GOT3 (cell line): ENCODE measurements at regions not wholly inside any gene's neighbourhood (a gene's known extent, or its start where the extent isn't known, plus 50 kb on each side); places are given as distances from the start of the nearest gene placed in this dataset.

ENCODE experiments used
- DNase-seq: peaks from one replicate; lab custom pipeline; 2025; ENCODE audit warnings: mixed read lengths; lab: John Stamatoyannopoulos, UW

GRCh38 chr2:176813156-176813555, 399.4 kb upstream of the HNRNPA3 start:
- DNase-seq = no peak

DNA sequence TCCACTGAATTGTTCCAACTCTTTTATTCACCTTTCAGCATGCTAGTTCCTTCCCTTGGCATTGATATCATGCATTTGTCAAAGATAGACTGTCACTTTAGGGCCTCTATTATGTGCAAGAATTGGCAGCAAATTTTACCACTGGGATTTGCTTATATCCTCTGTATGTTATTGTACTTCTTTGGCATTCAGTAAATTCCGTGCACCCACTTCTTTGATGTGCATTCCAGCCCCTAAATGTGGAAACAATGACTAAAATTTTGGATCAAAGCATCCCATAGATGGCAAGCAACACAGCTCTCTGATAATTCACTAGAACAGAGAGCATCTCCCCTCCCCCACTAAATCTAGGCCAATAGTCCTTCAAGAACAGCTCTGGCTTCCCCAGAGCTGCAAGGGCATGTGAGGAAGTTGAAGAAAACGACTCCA, 399.0 kb upstream of the HNRNPA3 start:
- no peak for DNase-seq

GRCh38 chr2:176814274-176814673, 398.3 kb upstream of the HNRNPA3 start:
- DNase-seq = no peak

DNA sequence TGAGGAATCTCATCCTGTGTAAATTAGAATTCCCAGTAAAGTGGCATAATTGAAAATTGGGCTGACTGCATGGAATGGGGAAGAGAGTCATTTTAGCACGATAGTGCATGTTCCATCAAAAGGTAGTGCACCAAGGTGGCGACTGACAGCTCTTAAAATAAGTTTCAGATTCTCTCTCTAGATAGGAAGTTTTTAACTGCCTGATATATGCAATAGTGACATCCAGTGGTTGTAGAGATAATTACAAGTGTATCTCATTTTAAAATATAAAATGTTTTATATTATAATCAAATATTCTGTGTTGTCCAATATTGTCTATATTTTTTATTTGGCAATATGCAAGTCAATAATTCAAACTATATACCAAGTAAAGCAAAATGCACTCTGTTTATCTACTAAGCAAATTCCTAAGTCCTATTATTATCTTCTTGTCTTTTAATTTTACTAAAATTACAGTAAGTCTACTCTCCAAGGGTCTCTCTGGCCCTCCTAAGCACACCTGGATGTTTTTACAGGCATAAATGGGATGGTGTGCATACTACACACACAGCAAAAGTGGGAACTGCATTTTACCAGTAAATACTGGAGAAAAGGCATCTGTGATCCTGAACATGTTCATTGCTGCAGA, 397.7 kb upstream of the HNRNPA3 start:
- no peak for DNase-seq

DNA sequence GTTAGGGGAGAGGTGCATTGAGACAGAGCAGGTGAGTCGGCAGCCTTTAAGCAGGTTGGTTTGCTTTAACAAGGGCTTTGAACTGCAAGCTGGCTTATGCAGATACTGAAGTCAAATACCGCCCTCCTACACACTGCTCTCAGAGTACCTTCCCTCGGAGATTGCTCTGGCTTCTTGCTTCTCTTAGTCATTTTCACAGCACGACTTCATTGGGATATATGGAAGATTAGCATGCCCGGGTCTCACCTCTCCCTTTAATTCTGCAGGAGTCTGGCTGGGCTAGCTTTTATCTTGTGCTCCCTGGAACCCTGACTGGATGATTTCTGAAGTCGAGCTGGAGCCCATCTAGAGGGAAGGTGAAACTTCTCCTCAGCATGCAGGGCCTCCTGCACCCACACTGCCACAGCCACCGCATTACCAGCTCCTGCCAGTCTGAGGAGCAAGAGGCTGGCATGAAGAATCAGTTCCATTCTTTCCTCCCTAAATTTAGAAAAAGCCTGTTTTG, 395.5 kb upstream of the HNRNPA3 start:
- no peak for DNase-seq

DNA sequence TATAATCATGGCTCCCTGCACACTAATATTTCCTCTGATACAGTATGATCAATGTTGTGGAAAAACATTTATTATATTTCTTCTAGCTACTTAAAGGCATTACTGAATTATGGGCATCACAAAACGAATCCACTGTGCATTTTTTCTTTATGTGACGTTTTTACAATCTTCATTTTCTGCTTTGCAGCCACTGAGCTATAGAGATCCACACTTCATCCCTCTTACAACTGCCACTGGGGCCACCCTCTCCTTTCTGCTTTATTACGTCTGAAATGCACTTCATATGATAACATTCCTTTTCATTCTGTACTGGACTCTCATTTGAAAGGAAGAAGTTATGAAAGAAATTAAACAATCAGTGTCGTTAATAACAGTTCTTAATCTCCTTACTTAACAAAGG, 394.5 kb upstream of the HNRNPA3 start:
- no peak for DNase-seq

GRCh38 chr2:176818617-176819016, 394.0 kb upstream of the HNRNPA3 start:
- DNase-seq = no peak

- no peak for DNase-seq
Observed at GRCh38 chr2:176819306-176819705, 393.3 kb upstream of the HNRNPA3 start.

DNA sequence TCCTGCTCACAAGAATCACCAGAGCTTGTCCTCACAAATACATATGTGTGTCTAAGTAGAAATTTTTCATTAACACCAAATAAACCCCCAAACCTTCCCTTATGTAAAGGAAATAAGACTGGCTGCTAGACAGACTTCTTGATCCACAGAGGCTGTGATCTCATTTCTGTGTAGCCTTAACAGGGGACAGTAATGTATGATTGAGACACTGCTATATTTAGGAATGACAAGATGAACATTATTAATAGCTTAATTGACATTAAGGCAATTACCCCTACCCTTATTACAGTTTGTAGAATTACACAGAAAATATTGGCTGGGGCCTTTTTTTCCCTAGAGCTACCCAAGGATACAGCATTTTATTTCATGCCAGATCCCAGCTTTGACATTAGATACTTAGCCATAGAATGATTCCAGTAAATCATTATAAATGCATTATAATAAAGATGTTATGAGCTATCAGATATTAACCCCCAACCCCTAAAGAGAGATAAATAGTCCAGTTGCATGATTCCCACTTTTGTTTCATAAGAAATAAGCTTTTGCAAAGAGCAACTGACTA, 392.1 kb upstream of the HNRNPA3 start:
- DNase-seq = no peak

DNA sequence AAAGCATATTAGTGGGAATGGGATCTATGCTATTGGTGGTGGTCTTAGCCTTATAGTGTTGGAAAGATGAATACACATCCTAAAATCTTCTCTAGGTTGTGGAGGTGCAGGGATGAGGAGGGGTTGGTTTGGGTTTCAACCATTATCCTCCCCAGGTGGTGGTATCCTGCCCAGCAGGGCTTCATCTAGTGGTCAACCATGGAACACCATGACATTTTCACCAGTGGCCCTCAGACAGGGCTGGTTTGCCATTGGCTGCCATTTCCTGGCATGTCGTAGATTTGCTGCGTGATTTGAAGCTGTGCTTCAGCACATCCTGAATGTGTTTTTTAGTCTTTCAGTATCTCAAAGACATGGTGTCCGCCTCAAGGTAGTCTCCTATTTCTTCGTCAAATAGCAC, 391.2 kb upstream of the HNRNPA3 start:
- no peak for DNase-seq

GRCh38 chr2:176822060-176822459, 390.5 kb upstream of the HNRNPA3 start:
- no peak for DNase-seq

- no peak for DNase-seq
Observed at GRCh38 chr2:176826356-176826755, 386.2 kb upstream of the HNRNPA3 start.

DNA sequence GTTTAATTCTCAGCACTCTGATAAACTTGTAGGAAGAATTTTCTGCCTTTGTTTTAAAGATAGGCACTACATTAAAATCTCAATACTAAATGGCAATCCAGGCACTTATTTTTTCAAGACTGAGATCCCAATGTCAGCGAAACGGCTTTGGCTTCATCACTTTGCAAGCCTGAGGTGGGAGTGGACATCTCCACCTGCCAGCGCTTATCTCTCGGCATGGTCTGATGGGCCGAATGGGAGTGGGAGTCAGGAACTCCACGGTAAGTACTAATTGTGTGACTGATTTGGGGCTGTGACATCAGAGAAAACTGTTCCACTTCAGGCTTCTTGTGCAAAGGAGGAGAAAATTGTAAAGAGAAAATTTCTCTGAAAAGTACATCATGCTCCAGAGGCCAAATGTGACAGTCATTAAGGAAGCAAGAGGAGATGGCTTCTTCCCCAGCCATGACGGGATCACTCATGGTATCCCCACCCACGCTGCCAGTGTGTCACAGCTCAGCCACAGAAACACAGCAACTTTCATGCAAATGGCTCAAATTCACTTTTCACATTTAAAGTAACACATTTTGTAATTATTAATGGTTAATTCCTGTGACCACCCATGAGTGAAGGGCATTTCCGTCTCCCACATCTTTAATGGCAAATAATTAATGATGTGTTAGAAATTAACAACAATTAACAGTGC, 385.5 kb upstream of the HNRNPA3 start:
- no peak for DNase-seq

- no peak for DNase-seq
Observed at GRCh38 chr2:176830362-176830761, 382.2 kb upstream of the HNRNPA3 start.

GRCh38 chr2:176832086-176832485, 380.5 kb upstream of the HNRNPA3 start:
- DNase-seq = no peak

DNA sequence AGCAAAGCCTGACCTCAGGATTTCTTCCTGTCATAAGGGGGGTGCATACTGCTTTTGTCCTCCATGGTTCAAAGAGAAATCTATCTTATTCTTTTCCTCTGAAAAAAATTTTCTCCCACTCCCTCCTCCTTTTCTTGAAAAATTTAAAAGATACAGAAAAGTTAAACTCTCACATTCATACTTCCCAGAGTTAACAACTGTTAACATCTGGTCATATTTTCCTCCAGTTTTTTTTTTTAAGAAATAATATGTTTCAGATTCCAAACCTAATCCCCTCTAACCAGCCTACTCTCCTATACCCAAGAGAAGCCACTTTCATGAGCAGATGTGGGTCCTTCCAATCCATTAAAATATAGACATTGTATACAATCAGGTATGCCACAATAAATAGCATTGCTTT, 378.9 kb upstream of the HNRNPA3 start:
- DNase-seq = no peak

DNA sequence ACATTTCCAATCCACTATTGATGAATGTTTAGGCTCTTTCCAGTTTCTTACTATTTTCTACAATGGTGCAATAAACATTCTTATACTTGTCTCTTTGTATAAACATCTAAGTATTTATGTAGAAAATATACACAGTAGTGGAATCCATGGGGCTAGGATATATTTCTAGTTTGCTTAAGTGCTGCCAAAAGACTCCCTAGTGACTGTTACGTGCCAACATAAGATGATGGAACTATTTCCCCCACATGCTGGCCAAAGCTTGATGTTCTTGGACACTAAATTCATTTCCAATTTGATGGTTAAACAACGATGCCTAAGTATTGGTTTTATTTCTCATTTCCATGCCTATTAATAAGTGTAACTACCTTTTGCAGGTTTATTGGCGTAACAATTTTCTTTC, 378.4 kb upstream of the HNRNPA3 start:
- DNase-seq = no peak

DNA sequence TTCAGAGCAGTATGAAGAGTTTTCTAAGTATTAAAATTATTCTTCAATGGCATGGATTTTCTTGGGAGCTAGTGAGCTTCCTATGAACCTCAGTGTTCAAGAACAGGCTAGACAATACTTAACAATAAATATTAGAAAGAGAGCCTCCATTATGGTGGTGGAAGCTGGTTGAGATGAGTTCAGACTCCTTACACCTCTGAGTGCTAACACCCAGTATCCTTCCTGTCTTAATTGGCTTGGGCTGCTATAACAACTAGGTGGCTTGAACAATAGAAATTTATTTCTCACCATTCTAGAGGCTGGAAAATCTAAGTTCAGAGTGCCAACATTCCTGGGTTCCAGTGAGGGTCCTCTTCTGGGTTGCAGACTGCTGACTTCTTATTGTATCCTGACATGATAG, 369.4 kb upstream of the HNRNPA3 start:
- no peak for DNase-seq

GRCh38 chr2:176844461-176844860, 368.1 kb upstream of the HNRNPA3 start:
- no peak for DNase-seq

DNA sequence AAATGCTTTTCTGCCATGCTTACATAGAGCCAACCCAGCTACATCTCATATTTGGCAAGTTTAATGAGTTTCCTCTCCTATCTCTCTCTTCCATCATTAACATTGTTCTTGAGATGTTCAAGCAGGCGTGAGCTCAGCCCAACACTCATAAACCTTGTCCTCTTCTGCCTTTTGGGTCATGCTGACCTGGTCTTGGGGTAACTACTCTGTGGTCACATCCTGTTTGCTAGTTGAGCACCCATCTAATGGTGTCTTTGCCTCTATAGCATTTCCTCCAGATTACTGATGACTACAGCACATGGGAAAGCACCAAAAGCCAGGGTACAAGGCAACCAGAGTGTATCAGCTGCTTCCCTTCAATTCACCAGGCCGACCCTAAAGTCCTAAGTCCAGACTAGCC, 366.9 kb upstream of the HNRNPA3 start:
- no peak for DNase-seq

DNA sequence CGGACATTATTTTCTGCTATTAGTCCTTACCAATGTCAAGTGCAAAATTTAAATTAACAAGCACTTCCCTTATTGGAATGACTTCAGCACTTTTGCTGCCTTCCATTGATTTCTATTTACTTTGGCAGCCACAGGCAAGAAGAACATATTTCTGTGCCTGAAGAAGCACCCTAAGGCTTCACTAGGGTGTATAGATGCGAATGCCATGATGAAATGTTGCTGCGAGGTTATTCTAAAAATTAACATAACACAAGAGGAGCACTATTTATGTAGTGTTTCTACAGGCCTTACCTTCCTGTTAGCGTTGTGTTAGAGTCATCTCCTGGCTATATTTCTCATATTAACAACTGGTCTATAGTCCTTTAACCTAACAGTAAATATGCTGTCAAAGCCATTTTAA, 365.0 kb upstream of the HNRNPA3 start:
- DNase-seq = no peak

GRCh38 chr2:176848844-176849243, 363.8 kb upstream of the HNRNPA3 start:
- DNase-seq = no peak

GRCh38 chr2:176851200-176851888, 361.2 kb upstream of the HNRNPA3 start:
- DNase-seq = no peak
